ENCODE measurements at regions not wholly inside any gene's neighbourhood (a gene's known extent, or its start where the extent isn't known, plus 50 kb on each side); places are given as distances from the start of the nearest gene placed in this dataset.

DNA sequence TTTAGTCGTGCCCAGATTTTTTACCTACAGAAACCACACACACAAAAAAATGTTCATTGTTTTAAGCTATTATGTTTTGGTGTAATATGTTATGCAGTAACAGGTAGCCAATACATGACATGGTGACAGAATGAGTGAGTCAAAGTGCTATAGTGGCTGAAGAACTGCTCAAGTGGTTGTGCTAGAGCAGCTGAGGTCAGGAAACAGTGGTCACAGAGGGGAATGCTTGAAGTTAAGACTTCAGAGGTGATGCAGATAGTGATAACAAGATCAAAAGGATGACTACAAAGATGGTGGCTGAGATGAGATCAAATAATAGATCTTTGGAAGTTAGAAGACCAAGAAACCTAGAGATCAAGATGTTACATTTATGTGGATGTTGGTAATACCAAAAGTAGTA, 174.3 kb downstream of the KCNE4 start:
- H3K36me3 ChIP-seq (ENCODE audit: insufficient read depth, low read length) = no peaks in the 10 kb centered on the region
- H3K27me3 ChIP-seq (ENCODE audit: insufficient read depth, low read length) = no peaks in the 10 kb centered on the region
- no peaks in the 10 kb centered on the region for H3K27me3 Mint-ChIP-seq
- H3K27ac Mint-ChIP-seq = no peak overlapping the region
- intact Hi-C loops (cut with micrococcal nuclease) = no loop called here
- no peaks in the 10 kb centered on the region for H3K4me1 Mint-ChIP-seq
- no peaks in the 10 kb centered on the region for H3K4me1 ChIP-seq (ENCODE audit: insufficient read depth, low read length)
- no peaks in the 10 kb centered on the region for H3K36me3 Mint-ChIP-seq
- POLR2A ChIA-PET (ENCODE audit: partially characterized antibody) = no interaction called here
- H3K4me3 ChIP-seq (ENCODE audit: low read length in 2 of 2) = no peak overlapping the region
- H3K9me3 ChIP-seq (ENCODE audit: control insufficient read depth in 1 of 2, low read length in 2 of 2) = no peaks in the 10 kb centered on the region
- no peak for DNase-seq
- no peak overlapping the region for H3K4me3 Mint-ChIP-seq
- CTCF ChIA-PET (ENCODE audit: partially characterized antibody) = no interaction called here
- peaks cover 0 to 4% (median 0%) of the 10 kb centered on the region in 8 donors for H3K9me3 Mint-ChIP-seq
- no peak overlapping the region for H3K27ac ChIP-seq (ENCODE audit: low read depth, low read length)

DNA sequence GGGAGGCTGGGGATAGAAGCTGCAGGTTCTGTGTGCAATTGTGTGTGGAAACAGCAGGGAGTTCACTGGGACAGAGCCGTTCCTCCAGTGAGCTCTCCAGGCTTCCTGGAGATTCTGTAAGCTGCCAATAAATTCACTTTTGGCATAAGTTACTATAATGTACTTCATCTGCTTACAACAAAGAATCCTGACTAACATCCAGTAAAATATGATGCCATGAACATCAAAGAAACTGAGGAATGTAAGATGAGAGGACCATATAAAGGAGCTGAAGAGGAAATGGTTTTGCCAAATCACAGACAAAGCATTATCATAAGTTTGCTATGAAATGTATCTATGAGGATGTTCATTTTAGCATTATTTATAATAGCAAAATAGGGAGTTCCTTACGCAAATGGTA, 175.3 kb downstream of the KCNE4 start:
- no peak overlapping the region for H3K27ac Mint-ChIP-seq
- H3K4me3 ChIP-seq (ENCODE audit: low read length in 2 of 2) = no peak overlapping the region
- H3K36me3 Mint-ChIP-seq = no peaks in the 10 kb centered on the region
- no peak for DNase-seq
- ChIA-PET CTCF (ENCODE audit: partially characterized antibody) (no interaction called here), POLR2A (ENCODE audit: partially characterized antibody) (no interaction called here)
- H3K9me3 ChIP-seq (ENCODE audit: control insufficient read depth in 1 of 2, low read length in 2 of 2) = no peaks in the 10 kb centered on the region
- H3K27me3 ChIP-seq (ENCODE audit: insufficient read depth, low read length) = no peaks in the 10 kb centered on the region
- intact Hi-C loops (cut with micrococcal nuclease) = no loop called here
- peaks cover 0 to 4% (median 0%) of the 10 kb centered on the region in 8 donors for H3K9me3 Mint-ChIP-seq
- H3K4me3 Mint-ChIP-seq = no peak overlapping the region
- no peaks in the 10 kb centered on the region for H3K27me3 Mint-ChIP-seq
- H3K36me3 ChIP-seq (ENCODE audit: insufficient read depth, low read length) = no peaks in the 10 kb centered on the region
- no peak overlapping the region for H3K27ac ChIP-seq (ENCODE audit: low read depth, low read length)
- H3K4me1 Mint-ChIP-seq = no peaks in the 10 kb centered on the region
- no peaks in the 10 kb centered on the region for H3K4me1 ChIP-seq (ENCODE audit: insufficient read depth, low read length)

DNA sequence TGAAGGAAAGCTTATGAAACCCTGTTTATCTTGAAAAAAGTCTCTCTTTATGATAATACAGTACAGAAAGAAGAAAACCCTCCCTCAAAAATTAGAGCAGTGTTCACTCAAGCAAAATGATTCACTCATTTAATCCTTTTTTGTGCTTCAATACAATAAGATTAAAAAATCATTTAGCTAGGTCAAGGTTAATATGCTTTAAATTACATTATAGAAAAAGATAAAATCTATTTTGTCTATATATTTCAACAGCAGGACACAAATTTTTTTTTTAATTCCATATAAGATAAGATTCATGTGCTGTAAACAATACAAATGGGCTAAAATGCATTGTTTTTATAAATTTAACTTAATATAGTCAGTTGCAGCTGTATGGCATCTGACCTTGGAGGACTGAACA, 176.9 kb downstream of the KCNE4 start:
- peaks cover 0 to 4% (median 0%) of the 10 kb centered on the region in 8 donors for H3K9me3 Mint-ChIP-seq
- POLR2A ChIA-PET (ENCODE audit: partially characterized antibody) = no interaction called here
- H3K4me1 Mint-ChIP-seq = no peaks in the 10 kb centered on the region
- Histone ChIP-seq H3K27ac (ENCODE audit: low read depth, low read length) (no peak overlapping the region), H3K9me3 (ENCODE audit: control insufficient read depth in 1 of 2, low read length in 2 of 2) (no peaks in the 10 kb centered on the region), H3K27me3 (ENCODE audit: insufficient read depth, low read length) (no peaks in the 10 kb centered on the region), H3K4me3 (ENCODE audit: low read length in 2 of 2) (no peak overlapping the region), H3K4me1 (ENCODE audit: insufficient read depth, low read length) (no peaks in the 10 kb centered on the region), H3K36me3 (ENCODE audit: insufficient read depth, low read length) (no peaks in the 10 kb centered on the region)
- H3K27me3 Mint-ChIP-seq = no peaks in the 10 kb centered on the region
- intact Hi-C loops (cut with micrococcal nuclease) = no loop called here
- no peak overlapping the region for H3K27ac Mint-ChIP-seq
- DNase-seq = no peak
- CTCF ChIA-PET (ENCODE audit: partially characterized antibody) = no interaction called here
- no peak overlapping the region for H3K4me3 Mint-ChIP-seq
- no peaks in the 10 kb centered on the region for H3K36me3 Mint-ChIP-seq

DNA sequence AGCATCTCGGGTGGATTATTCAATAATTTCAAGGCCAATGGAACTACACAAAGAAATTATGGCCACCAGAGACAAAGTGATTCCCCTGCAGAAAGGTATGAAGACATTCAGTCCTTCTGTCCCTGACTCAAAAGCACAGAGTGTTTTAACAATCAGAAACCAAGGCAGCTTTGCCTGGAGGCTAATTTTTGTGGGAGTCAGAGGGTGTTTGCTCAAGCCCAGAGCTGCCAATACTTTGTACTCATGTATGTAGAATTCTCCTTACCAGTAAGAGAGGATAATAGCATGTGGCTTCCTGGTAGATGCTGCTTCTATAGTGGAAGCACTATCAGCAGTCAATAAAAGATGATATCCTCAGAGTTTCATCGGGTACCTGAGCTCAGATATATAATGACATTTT, 178.4 kb downstream of the KCNE4 start:
- H3K9me3 ChIP-seq (ENCODE audit: control insufficient read depth in 1 of 2, low read length in 2 of 2) = no peaks in the 10 kb centered on the region
- no peak overlapping the region for H3K27ac Mint-ChIP-seq
- H3K4me3 Mint-ChIP-seq = no peak overlapping the region
- peaks cover 0 to 4% (median 0%) of the 10 kb centered on the region in 8 donors for H3K9me3 Mint-ChIP-seq
- no peak overlapping the region for H3K27ac ChIP-seq (ENCODE audit: low read depth, low read length)
- intact Hi-C loops (cut with micrococcal nuclease) = no loop called here
- H3K27me3 ChIP-seq (ENCODE audit: insufficient read depth, low read length) = no peaks in the 10 kb centered on the region
- DNase-seq = no peak
- H3K27me3 Mint-ChIP-seq = no peaks in the 10 kb centered on the region
- H3K4me1 Mint-ChIP-seq = no peaks in the 10 kb centered on the region
- H3K4me3 ChIP-seq (ENCODE audit: low read length in 2 of 2) = no peak overlapping the region
- H3K36me3 Mint-ChIP-seq = no peaks in the 10 kb centered on the region
- no peaks in the 10 kb centered on the region for H3K4me1 ChIP-seq (ENCODE audit: insufficient read depth, low read length)
- ChIA-PET CTCF (ENCODE audit: partially characterized antibody) (no interaction called here), POLR2A (ENCODE audit: partially characterized antibody) (no interaction called here)
- H3K36me3 ChIP-seq (ENCODE audit: insufficient read depth, low read length) = no peaks in the 10 kb centered on the region

DNA sequence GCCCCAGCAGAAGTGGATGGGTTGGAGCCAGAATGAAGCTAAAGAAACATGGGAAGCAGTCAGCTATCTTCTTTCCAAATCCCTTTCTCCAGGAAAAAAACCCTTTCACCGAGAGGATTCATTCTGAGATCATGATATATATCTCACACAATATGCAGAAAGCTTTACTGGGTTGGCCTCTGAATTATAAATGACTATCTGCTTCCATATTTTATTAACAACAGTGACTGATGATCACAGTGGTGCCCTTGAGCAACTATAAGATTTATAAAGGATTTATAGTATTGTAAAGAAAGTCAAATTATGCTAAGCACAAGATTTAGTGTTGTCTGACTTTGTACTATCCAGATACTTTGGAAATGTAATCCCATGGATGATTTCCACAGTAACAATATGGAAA, 180.3 kb downstream of the KCNE4 start:
- H3K36me3 ChIP-seq (ENCODE audit: insufficient read depth, low read length) = no peaks in the 10 kb centered on the region
- intact Hi-C loops (cut with micrococcal nuclease) = no loop called here
- H3K4me3 ChIP-seq (ENCODE audit: low read length in 2 of 2) = no peak overlapping the region
- Mint-ChIP-seq H3K27ac (no peak overlapping the region), H3K36me3 (no peaks in the 10 kb centered on the region), H3K27me3 (no peaks in the 10 kb centered on the region), H3K4me3 (no peak overlapping the region), H3K4me1 (no peaks in the 10 kb centered on the region), H3K9me3 (peaks cover 0 to 3% (median 0%) of the 10 kb centered on the region in 8 donors)
- H3K4me1 ChIP-seq (ENCODE audit: insufficient read depth, low read length) = no peaks in the 10 kb centered on the region
- ChIA-PET POLR2A (ENCODE audit: partially characterized antibody) (no interaction called here), CTCF (ENCODE audit: partially characterized antibody) (no interaction called here)
- DNase-seq = no peak
- no peaks in the 10 kb centered on the region for H3K9me3 ChIP-seq (ENCODE audit: control insufficient read depth in 1 of 2, low read length in 2 of 2)
- no peaks in the 10 kb centered on the region for H3K27me3 ChIP-seq (ENCODE audit: insufficient read depth, low read length)
- H3K27ac ChIP-seq (ENCODE audit: low read depth, low read length) = no peak overlapping the region

DNA sequence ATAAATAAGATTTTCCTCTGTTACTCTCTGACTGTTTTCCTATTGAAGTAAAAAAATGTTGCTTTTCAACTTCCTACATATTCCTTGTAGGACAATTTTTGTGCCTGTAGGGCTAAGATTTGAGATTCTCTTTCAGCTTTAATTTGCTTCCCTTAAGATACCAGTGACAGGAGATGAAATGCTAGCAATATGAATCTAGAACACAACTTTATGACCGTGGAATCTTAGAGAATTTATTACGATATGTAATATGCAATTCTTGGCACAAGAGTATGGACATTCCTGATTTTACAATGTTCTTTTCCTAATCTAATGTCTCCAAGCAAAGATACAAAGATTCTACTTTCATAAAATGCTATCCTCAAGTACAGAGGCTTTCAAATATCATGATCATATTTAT, 180.9 kb downstream of the KCNE4 start:
- no peaks in the 10 kb centered on the region for H3K4me1 ChIP-seq (ENCODE audit: insufficient read depth, low read length)
- Mint-ChIP-seq H3K9me3 (peaks cover 0 to 3% (median under 1%) of the 10 kb centered on the region in 8 donors), H3K27me3 (no peaks in the 10 kb centered on the region), H3K27ac (no peak overlapping the region), H3K4me3 (no peak overlapping the region), H3K36me3 (no peaks in the 10 kb centered on the region), H3K4me1 (no peaks in the 10 kb centered on the region)
- H3K4me3 ChIP-seq (ENCODE audit: low read length in 2 of 2) = no peak overlapping the region
- intact Hi-C loops (cut with micrococcal nuclease) = no loop called here
- no peaks in the 10 kb centered on the region for H3K27me3 ChIP-seq (ENCODE audit: insufficient read depth, low read length)
- no peaks in the 10 kb centered on the region for H3K36me3 ChIP-seq (ENCODE audit: insufficient read depth, low read length)
- no peak for DNase-seq
- H3K27ac ChIP-seq (ENCODE audit: low read depth, low read length) = no peak overlapping the region
- ChIA-PET CTCF (ENCODE audit: partially characterized antibody) (no interaction called here), POLR2A (ENCODE audit: partially characterized antibody) (no interaction called here)
- no peaks in the 10 kb centered on the region for H3K9me3 ChIP-seq (ENCODE audit: control insufficient read depth in 1 of 2, low read length in 2 of 2)

DNA sequence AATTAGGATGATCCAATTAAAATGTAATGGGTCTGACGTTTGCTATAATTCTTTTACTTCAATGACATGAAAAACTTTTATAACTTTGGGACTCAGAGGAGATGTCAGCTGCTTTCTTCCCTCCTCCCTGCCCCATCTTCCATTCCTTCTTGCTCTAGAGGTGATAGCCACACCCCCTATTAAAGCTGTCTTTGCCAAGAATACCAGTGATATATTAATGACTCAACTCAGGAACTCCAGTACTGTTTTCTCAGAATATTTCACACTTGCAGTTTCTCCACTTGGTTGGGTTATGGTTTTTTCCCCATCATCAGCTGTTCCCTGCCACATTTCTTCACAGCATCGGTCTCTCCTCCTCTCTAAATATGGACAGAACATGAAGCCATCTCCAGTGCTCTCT, 184.0 kb downstream of the KCNE4 start:
- ChIA-PET POLR2A (ENCODE audit: partially characterized antibody) (no interaction called here), CTCF (ENCODE audit: partially characterized antibody) (no interaction called here)
- Histone ChIP-seq H3K4me3 (ENCODE audit: low read length in 2 of 2) (no peak overlapping the region), H3K27ac (ENCODE audit: low read depth, low read length) (no peak overlapping the region), H3K27me3 (ENCODE audit: insufficient read depth, low read length) (no peaks in the 10 kb centered on the region), H3K4me1 (ENCODE audit: insufficient read depth, low read length) (no peaks in the 10 kb centered on the region), H3K36me3 (ENCODE audit: insufficient read depth, low read length) (no peaks in the 10 kb centered on the region), H3K9me3 (ENCODE audit: control insufficient read depth in 1 of 2, low read length in 2 of 2) (no peaks in the 10 kb centered on the region)
- Mint-ChIP-seq H3K27ac (no peak overlapping the region), H3K36me3 (no peaks in the 10 kb centered on the region), H3K27me3 (no peaks in the 10 kb centered on the region), H3K4me1 (no peaks in the 10 kb centered on the region), H3K4me3 (no peak overlapping the region), H3K9me3 (peaks cover 0 to 5% (median under 1%) of the 10 kb centered on the region in 8 donors)
- DNase-seq = no peak
- intact Hi-C loops (cut with micrococcal nuclease) = no loop called here

DNA sequence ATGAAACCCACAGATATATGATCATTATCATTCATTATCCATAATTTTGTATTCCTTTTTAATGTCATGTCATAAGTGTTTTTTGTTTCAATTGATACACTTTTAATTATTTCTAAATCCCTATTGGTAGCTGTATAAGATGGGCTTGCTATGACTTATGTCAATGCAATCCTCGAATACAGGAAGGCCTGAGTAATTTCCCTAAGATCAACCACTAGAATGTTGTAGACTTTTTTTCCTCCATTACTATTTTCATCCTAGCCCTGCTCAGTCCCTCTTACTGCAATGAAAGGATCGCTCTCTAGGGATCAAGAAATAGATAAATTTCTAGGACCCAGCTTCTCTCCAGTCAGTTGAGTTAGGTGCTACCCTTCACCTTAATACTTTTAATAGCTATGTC, 186.3 kb downstream of the KCNE4 start:
- Mint-ChIP-seq H3K9me3 (peaks cover 0 to 5% (median 2%) of the 10 kb centered on the region in 8 donors), H3K36me3 (no peaks in the 10 kb centered on the region), H3K4me3 (no peak overlapping the region), H3K27ac (no peak overlapping the region), H3K4me1 (no peaks in the 10 kb centered on the region), H3K27me3 (no peaks in the 10 kb centered on the region)
- Histone ChIP-seq H3K9me3 (ENCODE audit: control insufficient read depth in 1 of 2, low read length in 2 of 2) (no peaks in the 10 kb centered on the region), H3K27ac (ENCODE audit: low read depth, low read length) (no peak overlapping the region), H3K27me3 (ENCODE audit: insufficient read depth, low read length) (no peaks in the 10 kb centered on the region), H3K4me1 (ENCODE audit: insufficient read depth, low read length) (no peaks in the 10 kb centered on the region), H3K36me3 (ENCODE audit: insufficient read depth, low read length) (no peaks in the 10 kb centered on the region), H3K4me3 (ENCODE audit: low read length in 2 of 2) (no peak overlapping the region)
- no peak for DNase-seq
- ChIA-PET POLR2A (ENCODE audit: partially characterized antibody) (no interaction called here), CTCF (ENCODE audit: partially characterized antibody) (no interaction called here)
- intact Hi-C loops (cut with micrococcal nuclease) = no loop called here
